Naive B cell (primary cell): ENCODE measurements at regions not wholly inside any gene's neighbourhood (a gene's known extent, or its start where the extent isn't known, plus 50 kb on each side); places are given as distances from the start of the nearest gene placed in this dataset.

Experiments used
- ATAC-seq, 2 donors: fragments of 150-1000 bp; cut with Tn5 transposase; 2 replicates each; pipeline ENCODE4 v1.10.0; 2021; ENCODE audit warnings: low read depth in 2 of 2, mild to moderate bottlenecking in 2 of 2, moderate library complexity in 2 of 2
- DNase-seq: peaks from one replicate; pipeline ENCODE4 v3.0.0; 2022
- H3K27ac Mint-ChIP-seq, 6 donors: one replicate each; pipeline ENCODE4 v1.8.0; 2020 to 2022; ENCODE audit warnings: mild to moderate bottlenecking in 6 of 6, mixed read lengths in 6 of 6, moderate library complexity in 5 of 6, inconsistent platforms in 2 of 6
- H3K27me3 Mint-ChIP-seq, 3 donors: one replicate each; pipeline ENCODE4 v1.8.0; 2021 to 2022; ENCODE audit warnings: mixed read lengths in 3 of 3, mild to moderate bottlenecking in 1 of 3
- H3K36me3 Mint-ChIP-seq, 2 donors: one replicate each; pipeline ENCODE4 v1.8.0; 2020 to 2022; ENCODE audit warnings: mixed read lengths in 2 of 2, inconsistent platforms in 1 of 2, mild to moderate bottlenecking in 1 of 2
- H3K4me1 Mint-ChIP-seq, 3 donors: one replicate each; pipeline ENCODE4 v1.8.0; 2020 to 2022; ENCODE audit warnings: mixed read lengths in 3 of 3, inconsistent platforms in 1 of 3, mild to moderate bottlenecking in 1 of 3, moderate library complexity in 1 of 3
- H3K4me3 Mint-ChIP-seq, 8 donors: one replicate each; pipeline ENCODE4 v1.8.0; 2020 to 2022; ENCODE audit warnings: mild to moderate bottlenecking in 8 of 8, mixed read lengths in 8 of 8, moderate library complexity in 8 of 8, inconsistent platforms in 2 of 8
- H3K9me3 Mint-ChIP-seq, 7 donors: one replicate each; pipeline ENCODE4 v1.8.0; 2020 to 2022; ENCODE audit warnings: mixed read lengths in 7 of 7, mild to moderate bottlenecking in 5 of 7, inconsistent platforms in 2 of 7, moderate library complexity in 1 of 7

DNA sequence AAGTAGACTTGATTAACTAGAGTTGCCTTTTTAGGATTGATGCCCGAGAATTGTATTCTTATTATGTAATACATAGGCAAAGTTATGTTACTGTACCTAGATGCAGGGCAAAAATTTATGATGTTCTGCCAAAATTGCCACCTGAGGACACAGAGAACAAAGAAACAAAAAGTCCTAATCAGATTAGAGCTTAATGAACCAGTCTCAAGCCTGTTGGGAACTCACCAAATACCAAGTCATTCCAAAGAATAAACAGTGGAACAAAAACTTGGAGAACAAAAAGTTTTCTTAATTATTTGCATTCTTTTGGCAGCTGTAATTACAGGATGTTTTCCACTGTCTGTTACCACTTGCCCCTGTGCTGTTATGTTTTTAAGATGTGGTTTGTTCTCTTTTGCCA is 154.7 kb upstream of the SGK1 start:
- H3K36me3 Mint-ChIP-seq: no peaks in the 10 kb centered on the region
- ATAC-seq: no peak
- H3K9me3 Mint-ChIP-seq: peaks cover 0 to 2% (median 0%) of the 10 kb centered on the region in 7 donors
- no peak overlapping the region for H3K4me3 Mint-ChIP-seq
- DNase-seq: no peak
- H3K27me3 Mint-ChIP-seq: no peaks in the 10 kb centered on the region
- no peak overlapping the region for H3K27ac Mint-ChIP-seq
- H3K4me1 Mint-ChIP-seq: peaks cover 0 to 9% (median 0%) of the 10 kb centered on the region in 3 donors

DNA sequence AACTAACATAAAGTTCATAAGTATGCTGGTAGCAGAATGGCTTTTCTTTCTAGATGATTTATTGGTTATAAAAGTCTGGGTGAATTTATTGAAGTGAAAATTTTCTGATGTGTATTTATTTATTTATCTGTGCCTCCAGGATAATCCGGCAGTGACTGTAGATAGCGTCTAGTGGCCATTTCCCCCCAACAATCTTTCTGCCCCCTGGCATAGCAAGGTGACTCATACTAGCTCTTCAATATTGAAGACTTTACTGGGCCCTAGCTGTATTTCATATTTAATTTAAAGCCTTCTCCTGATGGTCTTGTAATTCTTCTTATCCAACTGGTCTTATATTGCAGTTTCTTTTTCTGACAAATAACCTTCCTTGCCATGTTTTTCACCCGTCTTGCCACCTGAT is 154.1 kb upstream of the SGK1 start:
- Mint-ChIP-seq H3K27ac (no peak overlapping the region), H3K4me1 (peaks cover 0 to 9% (median 0%) of the 10 kb centered on the region in 3 donors), H3K4me3 (no peak overlapping the region), H3K27me3 (no peaks in the 10 kb centered on the region), H3K36me3 (no peaks in the 10 kb centered on the region), H3K9me3 (peaks cover 0 to 2% (median 0%) of the 10 kb centered on the region in 7 donors)
- DNase-seq: no peak
- ATAC-seq: no peak

GRCh38 chr6:134470457-134470975 is 152.6 kb upstream of the SGK1 start:
- DNase-seq (no peak), ATAC-seq (no peak)
- Mint-ChIP-seq H3K27me3 (no peaks in the 10 kb centered on the region), H3K9me3 (no peaks in the 10 kb centered on the region), H3K36me3 (no peaks in the 10 kb centered on the region), H3K4me3 (no peak overlapping the region), H3K27ac (no peak overlapping the region), H3K4me1 (peaks cover 0 to 9% (median 0%) of the 10 kb centered on the region in 3 donors)

DNA sequence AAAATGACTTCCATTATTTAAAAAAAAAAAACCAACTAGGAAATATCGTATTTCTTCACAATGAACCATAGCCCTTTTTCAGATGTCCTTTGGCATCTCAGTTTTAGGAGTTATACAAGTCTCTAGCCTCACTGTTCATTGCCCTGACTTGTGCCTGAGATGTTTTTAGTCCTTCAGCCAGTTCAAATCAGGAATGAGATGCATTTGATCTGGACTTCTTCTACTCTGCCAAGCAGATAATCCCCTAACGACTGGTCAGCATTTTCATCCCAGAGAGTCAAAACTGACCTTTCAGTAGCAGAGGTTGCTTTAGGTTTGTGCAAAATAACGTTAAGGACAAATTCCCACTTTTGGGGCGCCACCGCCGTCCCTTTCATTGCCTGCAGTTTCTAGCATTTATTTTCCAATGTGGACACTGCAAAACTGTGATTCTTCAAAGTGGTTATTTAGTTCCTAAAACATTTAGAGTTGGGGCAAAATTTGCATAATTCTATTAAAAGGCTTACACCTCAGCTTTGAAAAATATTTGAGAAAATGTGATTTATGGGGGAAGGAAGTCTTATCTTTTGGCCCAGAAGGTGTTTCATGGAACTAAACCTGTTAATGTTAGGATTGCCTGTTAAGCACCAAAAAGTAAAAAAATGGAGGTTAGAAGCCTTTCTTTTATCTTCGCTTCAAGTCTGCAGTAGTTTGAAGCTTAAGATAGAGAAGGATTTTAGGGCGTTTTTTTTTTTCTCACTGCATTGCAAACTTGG is 152.0 kb upstream of the SGK1 start:
- DNase-seq (no peak), ATAC-seq (no peak)
- Mint-ChIP-seq H3K9me3 (no peaks in the 10 kb centered on the region), H3K36me3 (no peaks in the 10 kb centered on the region), H3K27me3 (no peaks in the 10 kb centered on the region), H3K27ac (no peak overlapping the region), H3K4me3 (no peak overlapping the region), H3K4me1 (peaks cover 0 to 9% (median 0%) of the 10 kb centered on the region in 3 donors)

GRCh38 chr6:134468633-134469032 is 150.7 kb upstream of the SGK1 start:
- Mint-ChIP-seq H3K9me3 (no peaks in the 10 kb centered on the region), H3K36me3 (no peaks in the 10 kb centered on the region), H3K4me3 (no peak overlapping the region), H3K27ac (peak overlapping the region in 1 of 6 donors; percentile 37), H3K4me1 (peaks cover 0 to 9% (median 0%) of the 10 kb centered on the region in 3 donors), H3K27me3 (no peaks in the 10 kb centered on the region)
- DNase-seq (no peak), ATAC-seq (no peak)

DNA sequence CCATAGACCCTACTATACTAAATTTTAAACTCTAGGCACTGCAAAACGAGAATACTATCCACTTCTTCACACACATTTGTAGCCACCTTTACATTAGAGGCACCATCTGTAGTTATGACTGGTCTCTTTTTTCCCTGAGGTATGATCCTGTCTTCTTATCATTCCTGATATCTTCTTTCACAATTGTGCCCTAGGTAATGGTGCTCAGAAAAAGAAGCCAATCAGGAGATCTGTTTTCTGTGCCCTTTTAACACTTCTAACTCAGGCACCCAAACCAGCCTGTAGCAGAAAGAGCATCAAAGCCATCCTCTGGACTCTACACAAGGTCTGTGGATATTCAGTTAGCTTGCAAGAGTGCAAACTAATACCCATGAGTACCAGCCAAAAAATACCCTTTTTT is 149.7 kb upstream of the SGK1 start:
- no peaks in the 10 kb centered on the region for H3K36me3 Mint-ChIP-seq
- DNase-seq (no peak), ATAC-seq (no peak)
- no peak overlapping the region for H3K27ac Mint-ChIP-seq
- peaks cover 0 to 9% (median 0%) of the 10 kb centered on the region in 3 donors for H3K4me1 Mint-ChIP-seq
- H3K9me3 Mint-ChIP-seq: no peaks in the 10 kb centered on the region
- no peak overlapping the region for H3K4me3 Mint-ChIP-seq
- no peaks in the 10 kb centered on the region for H3K27me3 Mint-ChIP-seq

DNA sequence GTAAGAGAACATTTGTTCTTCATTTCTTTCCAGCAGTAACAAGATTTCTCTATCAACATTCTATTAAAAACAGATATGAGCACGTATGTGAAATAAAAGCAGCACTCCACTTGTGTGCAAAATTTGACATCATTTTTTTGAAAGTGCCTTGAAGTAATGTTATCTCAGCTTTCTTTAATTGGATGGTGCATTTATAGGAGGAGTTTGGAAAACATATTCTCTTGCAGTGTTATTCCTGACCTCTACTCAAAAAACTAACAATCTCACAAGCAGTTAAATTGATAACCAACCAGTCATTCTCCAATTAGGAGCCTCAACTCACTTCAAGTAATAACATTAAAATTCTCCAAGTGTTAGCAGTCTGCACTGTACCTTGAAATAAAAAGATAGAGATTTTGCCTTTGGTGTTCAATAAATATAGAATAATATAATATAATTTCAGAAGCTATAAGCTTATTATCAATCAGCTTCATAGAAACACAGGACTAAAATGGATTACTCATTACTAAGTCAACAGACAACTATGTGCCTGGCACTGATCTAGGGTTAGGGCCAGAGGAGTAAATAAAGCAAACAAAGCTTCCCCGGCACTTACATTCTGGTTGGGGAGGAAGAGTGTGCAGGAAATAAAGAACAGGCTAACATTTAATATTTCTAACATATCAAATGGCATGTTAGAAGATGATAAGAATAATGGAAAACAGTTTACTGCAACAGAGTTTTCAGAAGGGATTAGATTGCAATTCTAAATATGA is 149.0 kb upstream of the SGK1 start:
- Mint-ChIP-seq H3K9me3 (no peaks in the 10 kb centered on the region), H3K4me3 (no peak overlapping the region), H3K27me3 (no peaks in the 10 kb centered on the region), H3K27ac (no peak overlapping the region), H3K4me1 (peaks cover 0 to 9% (median 0%) of the 10 kb centered on the region in 3 donors), H3K36me3 (no peaks in the 10 kb centered on the region)
- ATAC-seq (no peak), DNase-seq (no peak)

DNA sequence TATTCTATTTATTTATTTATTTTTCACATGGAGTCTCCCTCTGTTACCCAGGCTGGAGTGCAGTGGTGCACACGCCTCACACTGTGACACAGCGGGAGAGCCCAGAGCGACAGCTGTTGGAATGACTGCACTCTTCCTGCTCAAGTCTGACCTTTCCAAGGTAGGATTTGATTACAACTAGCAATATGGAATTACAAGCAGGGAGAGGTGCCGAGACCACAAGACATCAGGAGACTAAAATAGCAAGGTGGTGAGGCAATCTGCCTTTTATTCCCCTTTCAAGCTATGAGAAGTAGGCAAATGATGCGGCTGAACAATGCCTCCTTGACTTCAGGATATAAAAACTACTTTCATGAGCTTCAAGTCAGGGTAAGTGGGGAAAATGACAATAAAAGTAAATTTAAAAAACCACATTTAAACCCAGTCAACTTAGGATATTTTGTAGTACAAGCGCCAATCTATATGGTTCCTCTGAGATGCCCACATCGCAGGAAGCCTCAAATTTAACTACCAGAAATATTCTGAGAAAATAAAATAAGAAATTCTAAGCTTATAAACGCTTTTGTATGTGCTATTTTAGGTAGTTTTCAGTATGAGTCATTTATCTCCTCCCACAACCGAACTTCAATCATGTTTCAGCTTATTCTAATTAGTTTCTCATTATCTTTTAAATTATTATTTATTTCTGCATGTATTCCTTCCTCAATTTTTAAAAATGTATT is 146.9 kb upstream of the SGK1 start:
- no peaks in the 10 kb centered on the region for H3K9me3 Mint-ChIP-seq
- DNase-seq: no peak
- H3K4me3 Mint-ChIP-seq: no peak overlapping the region
- no peaks in the 10 kb centered on the region for H3K4me1 Mint-ChIP-seq
- no peak overlapping the region for H3K27ac Mint-ChIP-seq
- no peaks in the 10 kb centered on the region for H3K27me3 Mint-ChIP-seq
- no peaks in the 10 kb centered on the region for H3K36me3 Mint-ChIP-seq
- no peak for ATAC-seq

DNA sequence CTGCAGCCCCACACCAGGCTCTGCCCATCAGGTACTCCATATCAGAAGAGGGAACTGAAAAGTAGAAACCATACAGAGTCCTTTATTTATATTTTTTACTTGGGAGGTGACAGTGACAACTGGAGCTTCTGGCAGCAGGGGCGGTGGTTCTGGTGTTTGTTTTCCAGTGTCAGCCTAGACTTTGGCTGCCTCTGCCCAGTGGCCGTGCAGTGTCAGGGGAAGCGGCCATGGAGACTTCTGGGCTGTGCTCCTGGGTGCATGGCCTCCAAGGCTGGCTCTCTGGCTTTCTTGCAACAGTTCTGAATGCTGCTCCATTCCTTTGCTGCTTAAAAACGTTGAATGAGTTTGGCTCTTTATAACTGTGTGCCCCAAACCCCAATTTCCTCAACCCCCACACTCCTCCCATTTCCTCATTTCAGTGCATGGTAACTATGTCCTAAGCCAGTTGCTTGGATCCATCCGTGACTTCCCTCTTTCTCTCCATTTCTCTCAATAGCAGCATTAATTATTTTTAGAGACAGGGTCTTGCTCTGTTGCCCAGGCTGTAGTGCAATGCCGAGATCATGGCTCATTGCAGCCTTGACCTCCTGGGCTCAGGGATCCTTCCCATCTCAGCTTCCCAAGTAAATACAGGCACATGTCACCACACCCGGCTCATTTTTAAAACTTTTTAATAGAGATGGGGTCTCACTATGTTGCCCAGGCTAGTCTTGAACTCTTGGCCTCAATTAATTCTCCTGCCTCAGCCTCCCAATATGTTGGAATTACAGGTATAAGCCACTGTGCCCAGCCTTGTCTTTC is 141.1 kb upstream of the SGK1 start:
- Mint-ChIP-seq H3K27me3 (peaks cover 0 to 4% (median 0%) of the 10 kb centered on the region in 3 donors), H3K36me3 (no peaks in the 10 kb centered on the region), H3K4me1 (no peaks in the 10 kb centered on the region), H3K4me3 (no peak overlapping the region), H3K9me3 (no peaks in the 10 kb centered on the region), H3K27ac (peak overlapping the region in 1 of 6 donors; percentile 67)
- no peak for ATAC-seq
- no peak for DNase-seq

GRCh38 chr6:134457941-134458340 is 140.0 kb upstream of the SGK1 start:
- Mint-ChIP-seq H3K4me1 (no peaks in the 10 kb centered on the region), H3K27ac (no peak overlapping the region), H3K27me3 (peaks cover 0 to 4% (median 0%) of the 10 kb centered on the region in 3 donors), H3K4me3 (no peak overlapping the region), H3K36me3 (no peaks in the 10 kb centered on the region), H3K9me3 (no peaks in the 10 kb centered on the region)
- no peak for DNase-seq
- no peak for ATAC-seq

- H3K4me3 Mint-ChIP-seq: no peak overlapping the region
- ATAC-seq (no peak), DNase-seq (no peak)
- H3K27me3 Mint-ChIP-seq: peaks cover 0 to 4% (median 0%) of the 10 kb centered on the region in 3 donors
- no peaks in the 10 kb centered on the region for H3K9me3 Mint-ChIP-seq
- H3K36me3 Mint-ChIP-seq: no peaks in the 10 kb centered on the region
- no peaks in the 10 kb centered on the region for H3K4me1 Mint-ChIP-seq
- H3K27ac Mint-ChIP-seq: no peak overlapping the region
These were observed 138.3 kb upstream of the SGK1 start for GRCh38 chr6:134456226-134456625.

- no peaks in the 10 kb centered on the region for H3K9me3 Mint-ChIP-seq
- H3K27me3 Mint-ChIP-seq: peaks cover 0 to 4% (median 0%) of the 10 kb centered on the region in 3 donors
- DNase-seq (no peak), ATAC-seq (no peak)
- no peaks in the 10 kb centered on the region for H3K36me3 Mint-ChIP-seq
- H3K4me1 Mint-ChIP-seq: no peaks in the 10 kb centered on the region
- no peak overlapping the region for H3K27ac Mint-ChIP-seq
- H3K4me3 Mint-ChIP-seq: no peak overlapping the region
These were observed 137.4 kb upstream of the SGK1 start for GRCh38 chr6:134455319-134455718.

- no peak overlapping the region for H3K27ac Mint-ChIP-seq
- peaks cover 0 to 4% (median 0%) of the 10 kb centered on the region in 3 donors for H3K27me3 Mint-ChIP-seq
- no peak for ATAC-seq
- H3K4me3 Mint-ChIP-seq: no peak overlapping the region
- no peak for DNase-seq
- no peaks in the 10 kb centered on the region for H3K4me1 Mint-ChIP-seq
- no peaks in the 10 kb centered on the region for H3K36me3 Mint-ChIP-seq
- H3K9me3 Mint-ChIP-seq: no peaks in the 10 kb centered on the region
These were observed 136.9 kb upstream of the SGK1 start for GRCh38 chr6:134454794-134455193.
